Peyer's patch (tissue), 4 donors: ENCODE measurements at regions not wholly inside any gene's neighbourhood (a gene's known extent, or its start where the extent isn't known, plus 50 kb on each side); places are given as distances from the start of the nearest gene placed in this dataset.

Experiments used
- DNase-seq, 3 donors: peaks; one replicate each; pipeline ENCODE4 v3.0.0-alpha.2; 2017 to 2019
- H3K27ac ChIP-seq, 4 donors: fragments of 200-600 bp; sonication (generic); one replicate each; pipeline ENCODE4 v1.5.1; 2016 to 2019
- H3K27me3 ChIP-seq, 2 donors: fragments of 200-600 bp; sonication (generic); one replicate each; pipeline ENCODE4 v1.5.1; 2019
- H3K36me3 ChIP-seq, 3 donors: fragments of 200-600 bp; sonication (generic); one replicate each; pipeline ENCODE4 v1.5.1; 2016 to 2019
- H3K4me1 ChIP-seq, 4 donors: fragments of 200-600 bp; sonication (generic); one replicate each; pipeline ENCODE4 v1.5.1; 2016 to 2019
- H3K4me3 ChIP-seq, 4 donors: fragments of 200-600 bp; sonication (generic); 1 replicate in 3 of 4; 2 replicates in 1 of 4; pipeline ENCODE4 v1.5.1; 2016 to 2019; ENCODE audit warnings: mild to moderate bottlenecking in 1 of 4
- H3K9me3 ChIP-seq, 4 donors: fragments of 200-600 bp; sonication (generic); one replicate each; pipeline ENCODE4 v1.5.1; 2016 to 2019; ENCODE audit warnings: mild to moderate bottlenecking in 1 of 4
- POLR2A ChIP-seq, 2 donors: fragments of 450-650 bp; IDR thresholded peaks; one replicate each; pipeline ENCODE4 v1.5.1; 2017; ENCODE audit warnings: antibody characterized with exemption in 2 of 2, mild to moderate bottlenecking in 2 of 2, moderate library complexity in 2 of 2
- TF ChIP-seq, protein P1 (sequence below), 6 experiments: fragments of 450-650 bp in 4 of 6; fragments of 200-600 bp in 2 of 6; sonication (generic) in 1 of 6; IDR thresholded peaks; one replicate each; pipeline ENCODE4 v1.5.1; 2017 to 2019; ENCODE audit warnings: antibody characterized with exemption in 6 of 6, mild to moderate bottlenecking in 3 of 6, moderate library complexity in 1 of 6

DNA sequence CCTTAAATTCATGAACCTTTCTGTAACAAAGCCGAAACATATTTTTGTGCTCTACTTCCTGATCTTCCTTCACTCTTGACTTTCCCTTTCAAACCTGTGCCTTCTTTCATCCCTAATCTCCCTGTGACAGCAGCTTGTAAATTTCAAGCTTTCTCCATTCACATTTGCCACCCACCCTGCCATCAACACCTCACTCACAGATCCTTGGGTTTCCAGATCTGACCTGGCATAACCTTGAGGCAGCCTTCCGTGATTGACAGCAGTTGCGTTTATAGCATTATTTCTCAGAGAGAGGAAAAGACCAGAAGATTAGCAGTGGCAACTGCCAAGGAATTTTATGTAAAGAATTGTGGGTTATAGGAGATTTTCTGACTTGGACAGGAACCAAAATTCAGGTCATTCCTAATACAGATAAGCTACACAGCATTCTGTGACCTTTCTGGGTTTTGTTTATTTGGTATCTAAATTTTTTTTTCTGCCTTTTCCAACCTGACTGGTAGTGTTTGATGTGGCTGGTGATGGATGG lies 260.0 kb downstream of the NR2F1-AS1 start:
- TF ChIP-seq POLR2A (IDR thresholded peaks at IDR 0.05): no peak
- TF ChIP-seq, protein P1, sequence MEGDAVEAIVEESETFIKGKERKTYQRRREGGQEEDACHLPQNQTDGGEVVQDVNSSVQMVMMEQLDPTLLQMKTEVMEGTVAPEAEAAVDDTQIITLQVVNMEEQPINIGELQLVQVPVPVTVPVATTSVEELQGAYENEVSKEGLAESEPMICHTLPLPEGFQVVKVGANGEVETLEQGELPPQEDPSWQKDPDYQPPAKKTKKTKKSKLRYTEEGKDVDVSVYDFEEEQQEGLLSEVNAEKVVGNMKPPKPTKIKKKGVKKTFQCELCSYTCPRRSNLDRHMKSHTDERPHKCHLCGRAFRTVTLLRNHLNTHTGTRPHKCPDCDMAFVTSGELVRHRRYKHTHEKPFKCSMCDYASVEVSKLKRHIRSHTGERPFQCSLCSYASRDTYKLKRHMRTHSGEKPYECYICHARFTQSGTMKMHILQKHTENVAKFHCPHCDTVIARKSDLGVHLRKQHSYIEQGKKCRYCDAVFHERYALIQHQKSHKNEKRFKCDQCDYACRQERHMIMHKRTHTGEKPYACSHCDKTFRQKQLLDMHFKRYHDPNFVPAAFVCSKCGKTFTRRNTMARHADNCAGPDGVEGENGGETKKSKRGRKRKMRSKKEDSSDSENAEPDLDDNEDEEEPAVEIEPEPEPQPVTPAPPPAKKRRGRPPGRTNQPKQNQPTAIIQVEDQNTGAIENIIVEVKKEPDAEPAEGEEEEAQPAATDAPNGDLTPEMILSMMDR (IDR thresholded peaks at IDR 0.05): no peak

DNA sequence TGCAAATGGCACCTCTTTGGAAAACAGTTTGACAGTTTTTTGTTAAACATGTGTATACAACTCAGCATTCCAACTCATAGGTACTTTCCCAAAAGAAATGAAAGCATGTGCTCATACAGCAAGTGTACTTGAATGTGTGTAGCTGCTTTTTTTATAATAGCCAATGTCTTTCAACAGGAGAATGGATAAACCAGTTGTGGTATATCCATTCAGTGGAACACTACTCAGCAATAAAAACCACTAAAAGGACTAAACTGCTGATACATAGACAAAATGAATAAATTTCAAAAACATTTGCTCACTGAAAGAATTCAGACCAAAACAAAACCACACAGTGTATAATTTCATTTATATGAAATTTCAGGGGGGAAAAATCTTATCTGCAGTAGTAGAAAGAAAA lies 267.3 kb downstream of the NR2F1-AS1 start:
- TF ChIP-seq, protein P1 (IDR thresholded peaks at IDR 0.05): no peak
- no peak for TF ChIP-seq POLR2A (IDR thresholded peaks at IDR 0.05)
- Histone ChIP-seq H3K4me3 (no peak overlapping the region), H3K27ac (no peak overlapping the region), H3K36me3 (no peaks in the 10 kb centered on the region), H3K4me1 (no peaks in the 10 kb centered on the region), H3K9me3 (no peaks in the 10 kb centered on the region), H3K27me3 (no peaks in the 10 kb centered on the region)
- no peak for DNase-seq

More for the DNA sequence above, 260.0 kb downstream of the NR2F1-AS1 start:
- DNase-seq: no peak
- Histone ChIP-seq H3K27ac (no peak overlapping the region), H3K36me3 (no peaks in the 10 kb centered on the region), H3K4me1 (no peaks in the 10 kb centered on the region), H3K9me3 (no peaks in the 10 kb centered on the region), H3K27me3 (no peaks in the 10 kb centered on the region), H3K4me3 (no peak overlapping the region)

DNA sequence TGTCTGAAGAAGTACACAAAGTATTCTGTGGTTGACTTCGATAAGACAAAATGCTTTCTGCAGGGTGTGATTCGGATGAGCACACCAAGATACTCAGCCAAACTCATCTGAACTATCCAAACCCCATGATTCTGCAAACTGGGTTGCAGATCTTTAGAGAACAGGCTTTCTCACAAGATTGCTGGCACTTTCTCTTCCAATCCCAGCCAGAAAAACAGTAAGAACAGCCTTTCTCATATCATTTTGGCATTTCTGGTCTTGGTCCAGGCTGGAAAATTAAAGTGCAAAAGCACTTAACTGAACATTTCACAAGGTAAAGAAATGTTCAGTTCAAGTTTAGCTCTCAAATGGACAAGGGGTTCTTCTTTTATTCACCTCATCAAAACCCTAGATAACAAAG lies 269.1 kb downstream of the NR2F1-AS1 start:
- Histone ChIP-seq H3K27ac (no peak overlapping the region), H3K4me1 (no peaks in the 10 kb centered on the region), H3K4me3 (no peak overlapping the region), H3K36me3 (no peaks in the 10 kb centered on the region), H3K9me3 (no peaks in the 10 kb centered on the region), H3K27me3 (no peaks in the 10 kb centered on the region)
- no peak for TF ChIP-seq POLR2A (IDR thresholded peaks at IDR 0.05)
- no peak for DNase-seq

DNA sequence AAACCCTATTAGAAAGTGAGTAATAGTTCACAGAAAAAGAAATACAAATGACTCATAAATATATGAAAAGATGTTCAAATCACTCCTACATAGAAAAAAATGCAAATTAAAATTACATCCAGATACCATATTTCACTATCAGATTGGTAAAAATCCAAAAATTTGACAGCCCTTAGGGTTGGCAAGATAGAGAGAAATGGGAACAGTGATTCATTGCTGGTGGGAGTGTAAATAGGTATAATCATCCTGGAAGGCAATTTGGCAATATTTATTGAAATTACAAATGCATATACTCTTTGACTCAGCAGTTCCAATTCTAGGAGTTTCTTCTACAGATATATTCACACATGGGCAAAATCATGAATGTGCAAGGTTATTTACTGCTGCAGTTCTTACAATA lies 273.5 kb downstream of the NR2F1-AS1 start:
- Histone ChIP-seq H3K4me1 (no peaks in the 10 kb centered on the region), H3K27me3 (no peaks in the 10 kb centered on the region), H3K4me3 (no peak overlapping the region), H3K36me3 (no peaks in the 10 kb centered on the region), H3K9me3 (no peaks in the 10 kb centered on the region), H3K27ac (no peak overlapping the region)
- TF ChIP-seq POLR2A (IDR thresholded peaks at IDR 0.05): no peak
- TF ChIP-seq, protein P1 (IDR thresholded peaks at IDR 0.05): no peak
- no peak for DNase-seq

DNA sequence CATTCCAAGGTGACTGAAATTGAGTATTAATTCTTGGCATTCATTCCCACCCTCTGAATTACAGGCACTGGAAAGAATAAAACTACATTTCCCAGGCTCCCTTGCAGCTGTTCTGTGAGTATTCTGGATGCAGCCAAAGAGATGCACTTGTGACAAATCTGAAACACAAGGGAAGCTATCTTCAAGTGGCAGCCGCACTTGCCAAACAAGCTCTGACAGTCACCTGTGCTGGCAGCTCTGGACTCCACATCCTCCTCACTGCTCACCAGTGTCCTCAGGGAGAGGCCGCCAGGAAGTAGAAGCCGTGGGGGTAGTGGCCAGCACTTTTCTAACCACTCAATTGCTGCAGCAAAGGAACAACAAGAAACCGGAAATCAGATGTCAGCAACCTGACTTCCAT lies 275.0 kb downstream of the NR2F1-AS1 start:
- H3K9me3 ChIP-seq: no peaks in the 10 kb centered on the region
- no peaks in the 10 kb centered on the region for H3K4me1 ChIP-seq
- H3K27me3 ChIP-seq: no peaks in the 10 kb centered on the region
- no peak overlapping the region for H3K4me3 ChIP-seq
- no peak for DNase-seq
- H3K36me3 ChIP-seq: no peaks in the 10 kb centered on the region
- no peak overlapping the region for H3K27ac ChIP-seq
- TF ChIP-seq POLR2A (IDR thresholded peaks at IDR 0.05): no peak
- TF ChIP-seq, protein P1 (IDR thresholded peaks at IDR 0.05): no peak

DNA sequence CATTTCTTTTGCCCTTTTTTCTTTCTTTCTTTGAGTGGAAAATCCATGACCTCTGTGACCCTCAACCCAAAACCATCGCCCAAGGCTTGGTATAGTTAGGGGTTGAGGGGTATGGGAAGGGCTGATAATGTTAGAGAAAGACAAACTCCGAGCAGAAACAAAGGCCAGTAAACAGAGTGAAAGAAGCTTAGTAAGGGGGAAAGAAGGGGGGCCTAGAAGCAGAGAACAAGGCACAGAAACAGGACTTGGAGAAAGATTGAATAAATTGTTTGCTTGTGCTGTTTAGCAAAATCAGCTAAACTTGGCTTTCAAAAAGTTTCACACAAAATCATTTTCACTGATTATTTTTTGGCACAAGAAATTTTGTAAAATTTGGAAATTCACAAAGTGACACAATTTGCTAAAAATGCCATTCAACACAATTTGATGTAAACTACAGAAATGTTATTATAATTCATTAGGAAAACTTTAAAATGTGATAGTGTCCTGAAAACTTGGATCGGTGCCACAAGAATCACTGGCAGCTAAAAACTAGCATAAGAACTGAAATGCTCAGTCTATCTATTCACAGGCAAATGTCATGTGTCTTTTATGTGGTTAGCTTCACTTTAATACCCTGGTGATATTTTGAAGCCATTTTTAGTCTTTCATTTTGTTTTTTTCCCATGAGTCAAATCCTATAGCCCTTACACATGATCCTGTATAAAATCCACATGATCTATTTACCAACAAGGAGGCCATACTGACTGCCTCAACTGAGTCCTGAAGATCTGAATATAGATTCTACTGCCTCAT lies 276.4 kb downstream of the NR2F1-AS1 start:
- H3K36me3 ChIP-seq: no peaks in the 10 kb centered on the region
- DNase-seq: no peak
- H3K4me1 ChIP-seq: no peaks in the 10 kb centered on the region

More for the DNA sequence above, 276.4 kb downstream of the NR2F1-AS1 start:
- Histone ChIP-seq H3K4me3 (no peak overlapping the region), H3K27me3 (no peaks in the 10 kb centered on the region), H3K27ac (no peak overlapping the region), H3K9me3 (no peaks in the 10 kb centered on the region)
- TF ChIP-seq, protein P1 (IDR thresholded peaks at IDR 0.05): no peak
- TF ChIP-seq POLR2A (IDR thresholded peaks at IDR 0.05): no peak
